HG02610 (cell line): ENCODE measurements at regions not wholly inside any gene's neighbourhood (a gene's known extent, or its start where the extent isn't known, plus 50 kb on each side); places are given as distances from the start of the nearest gene placed in this dataset.
"Not testable (repeated sequence)": the region's sequence is repeated elsewhere in the genome, so short reads cannot be mapped to it uniquely, and the experiment has no call there.

Experiments
- ATAC-seq: cut with Tn5 transposase; IDR thresholded peaks from one replicate; pipeline ENCODE4 v1.9.1; 2021; ENCODE audit warnings: mild to moderate bottlenecking, moderate library complexity; ENCODE audit not compliant: unreplicated experiment

DNA sequence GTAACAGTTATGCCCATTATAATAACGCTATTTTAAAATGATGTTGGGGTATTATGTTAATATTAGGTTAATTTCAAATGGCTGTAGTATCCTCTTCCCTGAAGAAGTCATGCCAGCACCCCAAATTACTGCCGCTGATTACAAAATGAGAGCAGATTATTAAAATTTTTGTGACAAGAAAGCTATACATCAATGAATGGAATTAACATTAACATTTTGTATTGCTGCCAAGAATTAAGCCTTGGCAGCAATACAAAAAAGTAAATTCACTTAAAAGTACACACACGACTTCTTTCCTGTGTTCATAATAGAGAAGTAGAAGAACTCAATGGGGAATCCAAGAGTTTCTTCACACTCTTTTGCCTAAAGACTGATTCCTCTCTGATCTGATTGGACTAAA, 482.8 kb downstream of the STIM2 start:
- no peak for ATAC-seq

DNA sequence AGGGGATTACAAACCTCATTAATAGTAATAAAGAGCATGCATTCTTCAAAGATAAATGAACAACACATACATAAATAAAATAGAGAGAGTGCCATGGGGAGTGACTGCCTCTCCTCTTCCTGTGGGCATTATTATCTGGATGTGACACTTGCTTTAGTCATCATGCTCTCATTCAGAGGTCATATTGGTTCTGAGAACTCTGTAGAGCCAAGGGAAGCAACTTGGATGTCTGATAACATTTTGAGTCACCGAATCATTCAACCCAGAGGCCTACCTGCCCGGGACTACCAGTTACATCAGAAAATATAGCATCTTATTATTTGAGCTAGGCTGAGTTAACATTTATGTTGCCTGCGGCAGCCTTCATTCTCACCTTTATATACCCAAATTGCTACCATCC, 489.5 kb downstream of the STIM2 start:
- ATAC-seq = no peak

DNA sequence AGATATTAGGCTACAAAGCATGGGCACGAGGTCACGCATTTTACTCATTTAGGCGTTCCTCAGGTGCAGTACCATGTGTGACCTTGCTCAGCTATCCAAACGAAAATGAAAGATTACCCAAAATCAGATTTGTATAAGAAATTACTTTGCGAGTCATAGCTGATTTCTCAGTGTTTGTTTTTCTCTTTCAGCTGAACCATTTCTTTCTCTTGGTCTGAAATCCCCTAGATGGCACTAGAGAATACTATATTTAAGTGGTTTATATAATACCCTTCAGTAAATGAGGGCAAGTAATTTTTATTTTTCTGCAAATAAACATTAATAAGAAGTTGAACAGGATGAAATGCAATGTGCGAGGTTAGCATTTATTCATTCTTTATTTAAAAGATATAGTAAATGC, 496.6 kb downstream of the STIM2 start:
- no peak for ATAC-seq

DNA sequence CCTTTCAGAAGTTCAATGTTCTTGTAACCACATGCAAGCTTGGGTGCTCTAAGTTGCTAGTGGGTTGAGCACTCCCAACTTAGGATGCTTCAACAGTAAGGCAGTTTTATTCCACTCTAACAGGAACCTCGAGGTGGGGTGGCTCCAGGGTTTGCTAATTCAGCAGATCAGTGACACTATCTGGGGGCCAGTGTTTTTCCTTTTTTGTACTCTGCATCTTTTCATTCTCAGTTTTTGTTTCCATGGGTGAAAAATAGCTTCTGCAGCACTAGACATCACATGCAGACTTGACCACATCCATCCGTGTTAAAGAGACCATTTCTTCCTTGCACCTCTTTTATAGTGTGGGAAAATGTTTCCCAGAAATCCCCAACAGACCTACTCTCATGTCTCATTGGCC, 497.6 kb downstream of the STIM2 start:
- ATAC-seq = no peak

DNA sequence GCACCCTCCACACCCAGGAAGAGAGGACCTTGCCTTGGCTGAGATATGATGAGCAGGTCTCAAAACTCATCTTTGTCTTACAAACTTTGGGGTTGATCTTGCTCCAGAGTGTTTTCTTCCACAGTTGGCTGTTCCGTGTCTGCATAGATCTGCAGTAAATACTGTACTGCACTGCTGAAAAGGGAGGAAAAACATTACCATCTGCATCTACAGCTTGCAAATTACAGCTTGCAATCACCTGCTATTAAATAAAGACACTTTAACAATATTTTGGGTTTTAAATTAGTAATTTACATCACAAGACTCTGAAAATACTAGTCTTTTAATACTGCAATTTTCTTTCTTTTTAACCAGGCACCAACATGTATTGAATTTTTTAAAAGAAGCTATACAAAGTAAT, 499.5 kb downstream of the STIM2 start:
- no peak for ATAC-seq

DNA sequence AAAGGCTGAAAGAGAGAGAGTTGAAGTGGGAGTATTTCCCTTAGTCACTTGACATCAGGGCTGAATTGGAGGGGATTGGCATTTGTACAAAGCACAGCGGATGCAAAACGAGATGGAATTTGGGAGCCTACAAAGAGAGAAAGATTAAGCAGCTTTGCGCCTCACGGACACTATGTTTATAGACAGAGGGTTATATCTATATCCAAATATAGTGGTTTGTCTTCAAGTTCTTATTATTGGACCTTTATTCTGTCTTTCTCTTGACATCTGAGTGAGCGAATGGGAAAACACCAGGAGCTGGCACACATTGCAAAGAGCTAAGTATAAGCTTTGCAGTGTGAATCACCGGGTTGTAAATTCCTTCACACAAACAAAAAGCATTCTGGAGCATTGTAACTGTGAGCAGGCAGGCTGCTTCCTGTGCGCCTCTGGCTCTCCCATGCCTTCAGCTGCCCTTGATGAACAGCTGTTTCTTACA, 500.2 kb downstream of the STIM2 start:
- ATAC-seq = no peak

DNA sequence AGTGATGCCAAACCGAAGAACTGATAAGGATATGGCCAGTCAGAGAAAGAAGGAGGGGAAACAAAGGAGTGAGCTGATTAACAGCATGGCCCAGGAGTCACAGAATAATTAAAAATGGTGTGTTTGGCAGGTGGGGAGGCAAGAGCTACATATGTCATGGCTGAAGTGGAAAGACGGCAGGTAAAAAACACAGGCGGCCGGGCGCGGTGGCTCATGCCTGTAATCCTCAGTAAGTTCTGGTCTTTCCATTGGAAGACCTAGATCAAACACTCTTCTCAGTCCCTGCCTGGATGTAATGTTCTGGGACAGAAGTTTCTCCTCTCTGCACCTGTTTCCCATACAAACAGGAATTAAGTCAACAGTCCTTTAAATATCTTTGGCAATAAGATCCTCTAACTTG, 503.9 kb downstream of the STIM2 start:
- no peak for ATAC-seq

DNA sequence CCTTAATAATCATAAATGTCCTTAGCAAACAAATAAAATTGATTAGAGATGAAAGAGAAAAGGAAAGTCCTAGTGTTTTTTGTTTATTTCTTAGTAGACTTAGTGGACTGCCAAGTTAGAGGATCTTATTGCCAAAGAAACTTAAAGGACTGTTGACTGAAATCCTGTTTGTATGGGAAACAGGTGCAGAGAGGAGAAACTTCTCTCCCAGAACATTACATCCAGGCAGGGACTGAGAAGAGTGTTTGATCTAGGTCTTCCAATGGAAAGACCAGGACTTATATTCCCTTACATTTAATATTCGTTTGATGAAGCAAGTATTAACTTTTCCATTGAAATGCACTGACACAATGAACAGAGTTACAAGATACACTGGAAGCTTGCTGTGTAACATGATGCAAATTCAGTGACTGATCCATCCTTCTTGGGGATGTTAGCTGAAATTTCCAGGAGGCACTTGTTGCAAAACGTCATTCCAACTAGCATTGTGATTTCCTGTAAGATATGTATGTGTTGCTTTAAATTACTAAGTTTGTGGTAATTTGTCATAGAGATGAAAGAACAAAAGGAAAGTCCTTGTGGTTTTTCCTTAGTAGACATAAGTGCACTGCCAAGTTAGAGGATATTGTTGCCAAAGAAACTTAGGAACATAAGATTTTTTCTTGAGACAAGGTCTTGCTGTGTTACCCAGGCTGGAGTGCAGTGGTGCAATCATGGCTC, 505.6 kb downstream of the STIM2 start:
- ATAC-seq = no peak

DNA sequence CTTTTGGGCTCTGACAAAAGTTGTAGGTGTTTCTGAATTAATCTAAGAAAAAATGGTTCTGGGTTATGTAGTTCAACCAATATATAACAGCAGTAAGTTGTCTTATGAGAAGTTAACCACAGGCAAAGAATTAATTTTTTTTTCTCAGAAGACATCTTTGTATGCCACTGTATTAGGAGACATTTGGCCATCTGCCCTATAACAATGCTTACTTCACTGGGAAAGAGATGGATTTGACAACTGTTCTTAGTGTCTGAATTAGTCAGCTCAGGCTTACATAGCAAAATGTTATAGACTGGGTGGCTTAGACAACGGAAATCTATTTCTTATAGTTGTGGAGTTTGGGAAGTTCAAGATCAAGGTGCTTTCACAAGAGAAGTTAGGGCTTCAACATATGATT, 508.1 kb downstream of the STIM2 start:
- no peak for ATAC-seq

DNA sequence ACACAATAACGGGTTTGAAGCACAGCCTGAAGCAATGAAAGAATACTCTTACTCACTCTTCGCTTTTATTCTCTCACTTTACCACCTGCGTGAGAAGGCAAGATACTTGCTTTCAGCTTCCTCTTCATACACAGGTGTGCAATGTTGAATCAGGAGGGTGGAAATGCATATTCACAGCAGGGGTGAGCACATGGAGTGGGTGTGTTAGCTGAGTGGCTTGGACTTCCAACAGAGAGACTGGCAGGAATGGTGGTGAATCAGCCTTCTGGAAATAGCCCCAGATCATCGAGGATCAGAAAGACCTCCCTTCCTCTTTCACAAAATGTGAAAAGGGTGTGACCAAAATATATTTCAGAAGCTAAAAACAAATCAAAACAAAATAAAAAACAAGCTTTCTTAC, 521.2 kb downstream of the STIM2 start:
- ATAC-seq = no peak

DNA sequence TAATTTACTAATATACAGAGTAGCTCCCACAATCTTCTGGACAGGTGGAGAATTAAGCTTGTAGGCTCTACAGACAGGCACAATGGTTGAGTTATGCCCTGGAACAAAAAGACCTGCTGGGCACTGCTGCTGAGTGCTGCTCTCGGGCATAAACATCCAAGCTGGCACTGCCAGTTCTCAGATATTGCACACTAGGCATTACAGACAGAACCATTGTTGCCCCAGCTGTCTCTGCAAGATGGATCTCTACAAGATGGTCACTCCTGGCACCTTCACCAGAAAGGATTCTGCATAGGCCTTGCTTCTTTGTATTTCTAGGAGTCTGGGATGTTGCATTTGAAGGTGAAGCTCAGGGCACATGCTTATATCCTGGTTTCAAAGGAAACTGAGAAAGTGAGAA, 527.1 kb downstream of the STIM2 start:
- no peak for ATAC-seq

DNA sequence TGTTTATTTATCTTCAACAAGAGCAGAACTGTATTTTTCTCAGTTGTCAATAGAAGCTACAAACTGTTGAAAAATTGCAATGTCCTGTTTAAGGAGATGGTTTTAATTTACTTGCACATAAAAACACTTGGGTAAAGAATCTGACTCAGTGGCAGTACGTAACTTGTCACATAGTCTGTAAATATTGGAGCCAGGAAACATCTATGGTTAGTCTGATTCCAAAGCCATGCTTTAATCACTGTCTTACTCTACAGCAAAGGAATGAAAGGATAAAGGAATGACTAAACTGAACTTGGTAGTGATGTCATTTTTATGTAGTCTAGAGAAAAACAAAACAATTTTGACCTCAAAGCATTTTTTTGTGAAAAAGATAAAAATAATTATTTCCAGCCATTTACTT, 537.2 kb downstream of the STIM2 start:
- no peak for ATAC-seq

DNA sequence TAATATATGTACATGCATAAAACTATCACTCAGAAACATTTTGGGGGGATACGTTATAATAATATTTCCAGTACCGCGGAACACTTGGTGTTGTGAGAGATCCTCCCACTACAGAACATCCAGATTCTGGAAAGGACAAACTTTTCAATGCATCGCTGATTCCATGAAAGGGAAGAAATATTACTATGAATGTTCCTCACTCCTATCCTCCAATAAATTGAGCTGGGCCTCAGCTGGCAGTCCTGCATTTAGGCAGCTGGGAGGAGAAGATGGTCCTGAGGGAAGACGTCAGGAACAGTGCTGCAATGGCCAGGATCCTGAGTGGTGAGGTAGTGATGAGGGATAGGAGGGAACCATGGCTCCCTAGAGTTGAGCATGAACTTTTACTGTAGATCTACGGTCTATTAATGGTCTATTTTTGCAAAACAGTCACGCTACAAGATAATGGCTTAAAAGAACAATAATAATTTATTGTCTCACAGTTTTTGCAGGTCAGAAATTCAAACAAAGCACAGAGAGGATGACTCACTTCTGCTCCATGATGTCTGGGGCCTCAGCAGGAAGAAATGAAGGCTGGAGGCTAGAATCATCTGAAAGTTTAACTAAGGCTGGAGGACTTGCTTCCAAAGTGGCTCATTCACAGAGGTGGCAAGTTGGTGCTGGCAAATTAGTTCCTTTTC, 538.1 kb downstream of the STIM2 start:
- no peak for ATAC-seq

DNA sequence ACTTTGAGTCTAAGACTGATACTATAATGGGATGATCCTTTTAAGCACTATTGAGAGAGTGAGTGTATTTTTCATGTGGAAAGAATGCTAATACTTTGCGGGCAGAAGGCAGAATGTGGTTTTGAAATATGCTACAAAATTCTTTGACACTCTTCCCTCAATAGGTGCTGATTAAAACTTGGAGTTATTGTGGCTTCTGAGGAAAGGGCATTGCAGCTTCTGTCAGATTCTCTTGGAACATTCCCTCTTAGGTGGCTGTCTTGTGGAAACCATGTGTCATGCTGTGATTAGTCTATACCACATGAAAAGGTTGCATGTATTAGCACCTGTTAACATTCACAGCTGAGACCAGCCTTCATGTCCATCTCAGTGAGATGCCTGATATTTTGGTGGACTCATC, 547.0 kb downstream of the STIM2 start:
- no peak for ATAC-seq

DNA sequence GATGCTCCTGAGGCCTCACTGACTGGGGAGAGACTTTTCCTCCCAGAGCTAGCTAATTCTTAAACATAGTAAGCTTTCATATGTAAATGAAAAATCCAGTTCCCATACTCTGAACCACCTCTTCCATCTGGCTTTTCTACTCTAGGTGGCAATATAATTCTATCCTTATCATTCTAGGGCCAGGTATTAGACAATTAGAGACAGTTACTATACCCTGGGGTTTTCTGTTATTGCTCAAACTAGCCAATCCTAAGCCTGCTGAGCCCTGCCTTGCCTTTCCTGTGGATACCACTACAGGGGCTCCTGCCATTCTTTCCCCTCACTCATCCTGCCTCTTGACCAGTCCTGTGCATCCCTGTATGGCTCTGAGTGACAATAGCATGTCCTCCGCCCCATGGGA, 552.0 kb downstream of the STIM2 start:
- no peak for ATAC-seq

DNA sequence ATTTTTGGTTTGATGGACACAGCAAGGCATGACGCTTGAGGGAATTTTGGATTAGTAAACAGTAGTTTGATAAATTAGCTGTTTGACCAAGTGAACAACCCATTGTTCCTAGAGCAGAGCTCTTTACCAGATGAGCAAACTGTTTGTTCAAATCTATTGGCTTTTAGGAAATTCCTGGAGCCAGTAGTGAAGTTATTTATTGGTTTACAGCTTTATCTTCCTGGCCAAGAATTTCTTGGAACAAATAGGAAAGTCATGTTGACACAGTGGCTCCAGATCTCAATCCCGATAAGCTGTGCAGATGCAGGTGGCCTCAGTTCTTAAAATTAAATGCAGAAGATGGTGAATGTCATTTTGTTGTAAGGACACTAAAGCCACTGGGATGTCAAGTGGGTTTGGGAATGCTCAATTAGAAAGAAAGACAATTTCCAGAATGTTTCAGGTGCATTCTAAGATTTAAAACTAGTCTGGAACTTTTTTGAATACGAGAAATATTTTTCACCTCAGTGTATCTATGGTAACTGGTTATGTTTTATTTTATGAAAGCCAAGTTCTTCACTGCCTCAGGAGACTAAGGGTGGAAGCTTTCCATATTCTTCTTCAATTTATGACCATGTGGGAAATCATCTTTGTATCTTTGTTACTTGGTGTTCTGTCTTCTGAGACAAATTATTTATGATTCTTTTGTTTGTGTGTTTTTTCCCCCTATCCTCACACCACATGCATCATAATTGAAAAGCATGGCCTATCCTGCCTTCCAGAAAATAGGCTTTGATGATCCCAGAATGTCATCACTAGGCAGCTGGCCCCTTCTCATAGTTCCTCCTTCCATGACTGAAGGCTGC, 554.5 kb downstream of the STIM2 start:
- ATAC-seq = no peak

DNA sequence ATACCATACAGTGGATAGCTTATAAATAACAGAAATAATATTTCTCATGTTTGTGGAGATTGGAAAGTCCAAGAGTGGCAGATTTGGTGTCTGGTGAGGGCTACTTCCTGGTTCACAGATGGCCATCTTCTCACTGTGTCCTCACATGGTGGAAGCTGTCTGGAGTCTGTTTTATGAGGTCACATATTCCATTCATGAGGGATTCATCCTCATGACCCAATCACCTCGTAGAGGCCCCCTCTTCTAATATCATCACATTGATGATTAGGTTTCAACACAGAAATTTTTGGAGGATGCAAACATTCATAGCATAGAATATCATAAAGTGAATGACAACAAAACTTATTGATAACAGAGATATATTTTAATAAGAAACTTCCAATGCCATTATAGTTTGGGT, 568.0 kb downstream of the STIM2 start:
- ATAC-seq = no peak

DNA sequence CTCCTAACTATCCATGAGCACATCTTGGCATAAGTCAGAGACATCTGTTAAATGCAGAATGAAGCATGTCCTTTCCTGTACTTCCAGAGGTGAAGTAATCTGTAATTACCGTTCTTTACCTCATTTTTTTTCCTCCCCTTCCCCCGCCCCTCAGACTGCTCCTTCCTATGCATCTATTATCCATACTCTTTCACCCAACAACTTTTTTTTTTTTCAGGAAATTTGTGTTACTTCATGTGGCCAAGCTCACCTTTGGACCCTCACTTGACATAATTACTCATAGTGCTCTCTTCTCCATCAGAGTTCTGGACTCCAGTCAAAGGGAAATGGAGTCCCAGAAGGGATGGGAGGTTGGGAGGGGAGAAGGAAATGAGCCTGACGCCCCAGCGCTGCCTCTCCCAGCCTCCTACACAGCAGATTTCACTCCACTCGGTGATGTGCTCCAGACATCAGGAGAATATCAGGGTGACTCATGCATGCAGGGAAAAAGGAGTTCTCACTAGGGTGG, 568.8 kb downstream of the STIM2 start:
- no peak for ATAC-seq

DNA sequence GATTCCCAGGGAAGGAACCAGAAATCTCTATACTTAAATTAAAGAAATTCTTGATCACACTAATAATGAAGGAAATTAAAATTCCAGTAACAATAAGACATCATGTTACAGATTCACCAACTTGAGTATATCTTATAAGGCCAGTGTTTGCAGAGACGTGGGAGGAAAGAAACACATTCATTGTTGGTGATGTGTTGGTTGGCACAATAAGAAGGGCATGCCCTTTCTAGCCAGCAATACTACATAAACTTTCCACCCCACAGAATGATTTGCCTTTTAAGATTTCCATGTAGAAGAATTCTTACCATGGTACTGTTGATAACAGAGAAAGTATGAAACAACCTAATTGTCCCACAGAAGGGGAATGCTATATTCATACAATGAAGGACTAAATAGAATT, 581.5 kb downstream of the STIM2 start:
- ATAC-seq = no peak

DNA sequence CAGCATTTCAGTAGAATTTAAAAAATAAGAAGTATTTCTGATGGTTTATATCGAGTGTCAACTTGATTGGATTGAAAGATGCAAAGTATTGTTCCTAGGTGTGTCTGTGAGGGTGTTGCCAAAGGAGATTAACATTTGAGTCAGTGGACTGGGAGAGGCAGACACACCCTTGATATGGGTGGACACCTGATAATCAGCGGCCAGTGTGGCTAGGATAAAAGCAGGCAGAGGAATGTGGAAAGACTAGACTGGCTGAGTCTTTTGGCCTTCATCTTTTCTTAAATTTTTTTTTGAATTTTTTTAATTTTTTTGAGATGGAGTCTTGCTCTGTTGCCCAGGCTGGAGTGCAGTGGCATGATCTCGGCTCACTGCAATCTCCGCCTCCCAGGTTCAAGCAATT, 582.0 kb downstream of the STIM2 start:
- not testable (repeated sequence) for ATAC-seq

DNA sequence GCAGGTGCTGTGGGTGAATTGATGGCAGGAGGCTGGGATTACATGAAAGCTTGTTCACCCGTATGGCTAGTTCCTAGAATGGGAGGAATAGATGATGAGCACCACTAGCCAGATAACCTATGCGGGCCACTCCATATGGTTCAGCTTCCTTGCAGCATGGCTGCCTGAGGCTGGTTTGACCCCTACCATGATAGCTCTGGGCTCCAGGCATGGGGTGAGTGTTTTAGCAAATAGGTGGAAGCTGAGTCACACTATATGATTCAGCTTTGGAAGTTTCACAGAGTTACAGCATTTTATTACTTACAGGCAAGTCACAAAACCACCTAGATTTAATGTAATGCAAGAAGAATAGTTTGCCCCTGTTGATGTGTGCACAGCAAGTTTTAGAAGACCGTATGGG, 603.2 kb downstream of the STIM2 start:
- ATAC-seq = no peak

DNA sequence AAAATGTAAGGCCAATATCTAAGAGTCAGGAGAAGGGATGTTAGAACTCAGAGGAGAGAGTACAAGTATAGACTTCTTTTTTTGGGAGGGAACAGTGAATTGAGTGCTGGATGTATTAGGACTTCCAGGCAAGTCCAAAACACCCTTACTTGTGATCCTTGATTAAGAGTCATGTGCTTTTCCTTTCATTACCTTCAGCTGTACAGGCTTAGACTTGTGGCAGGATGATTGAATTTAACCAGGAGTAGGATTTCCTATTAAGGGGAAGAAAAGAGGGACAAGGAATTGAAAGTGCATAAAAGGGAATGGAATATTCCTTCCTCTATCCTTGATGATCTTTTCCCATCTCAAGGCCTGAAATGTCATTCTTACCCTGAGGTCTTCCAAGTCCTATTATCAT, 606.7 kb downstream of the STIM2 start:
- ATAC-seq = no peak
